ENCODE measurements at regions not wholly inside any gene's neighbourhood (a gene's known extent, or its start where the extent isn't known, plus 50 kb on each side); places are given as distances from the start of the nearest gene placed in this dataset.

DNA sequence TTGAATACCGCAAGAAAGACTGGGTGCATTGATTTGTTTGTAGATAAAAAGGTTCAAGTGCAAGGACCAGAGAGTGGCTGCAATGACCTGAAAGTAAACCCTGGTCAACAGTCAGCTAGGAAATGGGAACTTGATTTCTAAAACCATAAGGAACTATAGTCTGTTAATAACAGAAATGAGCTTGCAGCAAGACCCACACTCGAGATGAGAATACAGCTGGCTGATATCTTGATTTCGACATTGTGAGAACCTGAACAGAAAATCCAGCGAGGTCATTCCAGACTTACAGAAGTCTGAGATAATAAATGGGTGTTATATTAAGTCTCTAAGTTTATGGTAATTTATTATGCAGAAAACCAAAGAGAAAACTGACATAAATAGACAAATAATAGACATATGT is 177.3 kb downstream of the NFKBIZ start:
- TF ChIP-seq, protein P1, sequence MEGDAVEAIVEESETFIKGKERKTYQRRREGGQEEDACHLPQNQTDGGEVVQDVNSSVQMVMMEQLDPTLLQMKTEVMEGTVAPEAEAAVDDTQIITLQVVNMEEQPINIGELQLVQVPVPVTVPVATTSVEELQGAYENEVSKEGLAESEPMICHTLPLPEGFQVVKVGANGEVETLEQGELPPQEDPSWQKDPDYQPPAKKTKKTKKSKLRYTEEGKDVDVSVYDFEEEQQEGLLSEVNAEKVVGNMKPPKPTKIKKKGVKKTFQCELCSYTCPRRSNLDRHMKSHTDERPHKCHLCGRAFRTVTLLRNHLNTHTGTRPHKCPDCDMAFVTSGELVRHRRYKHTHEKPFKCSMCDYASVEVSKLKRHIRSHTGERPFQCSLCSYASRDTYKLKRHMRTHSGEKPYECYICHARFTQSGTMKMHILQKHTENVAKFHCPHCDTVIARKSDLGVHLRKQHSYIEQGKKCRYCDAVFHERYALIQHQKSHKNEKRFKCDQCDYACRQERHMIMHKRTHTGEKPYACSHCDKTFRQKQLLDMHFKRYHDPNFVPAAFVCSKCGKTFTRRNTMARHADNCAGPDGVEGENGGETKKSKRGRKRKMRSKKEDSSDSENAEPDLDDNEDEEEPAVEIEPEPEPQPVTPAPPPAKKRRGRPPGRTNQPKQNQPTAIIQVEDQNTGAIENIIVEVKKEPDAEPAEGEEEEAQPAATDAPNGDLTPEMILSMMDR (IDR thresholded peaks at IDR 0.05; ENCODE audit: borderline replicate concordance, extremely low read depth, low read length, poor library complexity, severe bottlenecking): no peak
- no peak for TF ChIP-seq EZH2 (IDR thresholded peaks at IDR 0.05; ENCODE audit: borderline replicate concordance, low read depth, low read length, severe bottlenecking)

Data from DND-41 (cell line).